Neural progenitor cell (in vitro differentiated cells): ENCODE measurements at regions not wholly inside any gene's neighbourhood (a gene's known extent, or its start where the extent isn't known, plus 50 kb on each side); places are given as distances from the start of the nearest gene placed in this dataset.
A peak's percentile ranks its signal among the peaks of the same experiment; 100 is the strongest.

Source experiments
- DNase-seq: peaks from one replicate; pipeline ENCODE4 v3.0.0-alpha.2; 2016; ENCODE audit warnings: low spot score
- H2AFZ ChIP-seq: fragments of 200-600 bp; sonication (generic); replicated peaks from 2 replicates; pipeline ENCODE4 v1.6.1; 2016; ENCODE audit warnings: antibody characterized with exemption
- H3F3A ChIP-seq: fragments of 200-600 bp; sonication (generic); 2 replicates; pipeline ENCODE4 v1.6.1; 2016; ENCODE audit warnings: antibody characterized with exemption, low read depth
- H3K27ac ChIP-seq: fragments of 200-600 bp; sonication (generic); 2 replicates; pipeline ENCODE4 v1.5.1; 2016; ENCODE audit warnings: mild to moderate bottlenecking
- H3K27me3 ChIP-seq: fragments of 200-600 bp; sonication (generic); 2 replicates; pipeline ENCODE4 v1.6.1; 2016; ENCODE audit warnings: mild to moderate bottlenecking, moderate library complexity
- H3K36me3 ChIP-seq: fragments of 200-600 bp; sonication (generic); 2 replicates; pipeline ENCODE4 v1.5.1; 2016
- H3K4me1 ChIP-seq: fragments of 200-600 bp; sonication (generic); 2 replicates; pipeline ENCODE4 v1.6.1; 2016; ENCODE audit warnings: mixed run types
- H3K4me2 ChIP-seq: fragments of 200-600 bp; sonication (generic); 2 replicates; pipeline ENCODE4 v1.6.1; 2016
- H3K4me3 ChIP-seq: fragments of 200-600 bp; sonication (generic); 2 replicates; pipeline ENCODE4 v1.5.1; 2016
- H3K79me2 ChIP-seq: fragments of 200-600 bp; sonication (generic); 2 replicates; pipeline ENCODE4 v1.6.1; 2016; ENCODE audit warnings: low read depth
- H3K9ac ChIP-seq: fragments of 200-600 bp; sonication (generic); 2 replicates; pipeline ENCODE4 v1.6.1; 2016
- H3K9me3 ChIP-seq: fragments of 200-600 bp; sonication (generic); 2 replicates; pipeline ENCODE4 v1.5.1; 2016; ENCODE audit warnings: low read depth
- H4K20me1 ChIP-seq: fragments of 200-600 bp; sonication (generic); 2 replicates; pipeline ENCODE4 v1.6.1; 2016; ENCODE audit warnings: low read depth
- H3K27ac Mint-ChIP-seq: 3 replicates; pipeline ENCODE4 v1.8.0; 2021; ENCODE audit warnings: mixed read lengths
- H3K27me3 Mint-ChIP-seq: 2 replicates; pipeline ENCODE4 v1.8.0; 2022; ENCODE audit warnings: low read depth, mild to moderate bottlenecking, inconsistent platforms, moderate library complexity, mixed read lengths; ENCODE audit not compliant: insufficient read depth
- H3K36me3 Mint-ChIP-seq: 3 replicates; pipeline ENCODE4 v1.8.0; 2021; ENCODE audit warnings: mixed read lengths
- H3K4me1 Mint-ChIP-seq: 3 replicates; pipeline ENCODE4 v1.8.0; 2021; ENCODE audit warnings: mixed read lengths
- H3K4me3 Mint-ChIP-seq: 3 replicates; pipeline ENCODE4 v1.8.0; 2021; ENCODE audit warnings: mild to moderate bottlenecking, moderate library complexity, mixed read lengths
- H3K9me3 Mint-ChIP-seq: 3 replicates; pipeline ENCODE4 v1.8.0; 2020; ENCODE audit warnings: mixed read lengths
- EZH2 ChIP-seq: fragments of 200-600 bp; sonication (generic); IDR thresholded peaks from 2 replicates; pipeline ENCODE4 v1.6.1; 2017; ENCODE audit warnings: antibody characterized with exemption, mild to moderate bottlenecking, moderate library complexity
- EZH2phosphoT487 ChIP-seq: fragments of 200-600 bp; sonication (generic); IDR thresholded peaks from 2 replicates; pipeline ENCODE4 v1.6.1; 2017; ENCODE audit warnings: antibody characterized with exemption
- TF ChIP-seq, protein P1 (sequence below): fragments of 200-600 bp; sonication (generic); IDR thresholded peaks from 2 replicates; pipeline ENCODE4 v1.5.1; 2017; ENCODE audit warnings: antibody characterized with exemption, mild to moderate bottlenecking

DNA sequence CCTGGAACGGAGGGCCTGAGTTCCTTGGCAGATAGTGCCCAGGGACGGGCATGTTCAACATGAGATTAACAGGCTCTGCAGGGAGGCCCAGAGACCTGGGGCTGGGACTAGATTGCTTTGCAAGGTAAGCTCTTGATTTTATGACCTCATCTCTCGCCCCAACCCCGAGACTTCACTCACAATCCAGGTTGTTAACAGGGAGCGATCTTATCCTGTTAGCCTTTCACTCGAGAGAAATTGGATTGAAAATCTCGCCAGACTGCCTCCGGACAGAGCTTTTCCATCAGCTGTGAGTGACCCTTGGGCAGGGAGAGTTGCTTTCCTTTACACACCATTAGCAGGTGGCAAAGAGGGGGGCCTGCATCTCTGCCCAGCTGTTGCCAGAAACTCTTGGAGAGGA, 521.7 kb upstream of the EEF2KMT start:
- H3K9me3 ChIP-seq: no peaks in the 10 kb centered on the region

GRCh38 chr16:5616841-5617240, 519.2 kb upstream of the EEF2KMT start:
- H3K4me2 ChIP-seq: no peak overlapping the region
- H2AFZ ChIP-seq: no peak overlapping the region
- no peak overlapping the region for H3K4me3 ChIP-seq
- no peaks in the 10 kb centered on the region for H3K4me1 ChIP-seq
- peak overlapping the region; percentile 49 for H3K4me3 Mint-ChIP-seq
- no peaks in the 10 kb centered on the region for H3K9me3 ChIP-seq
- TF ChIP-seq, protein P1, sequence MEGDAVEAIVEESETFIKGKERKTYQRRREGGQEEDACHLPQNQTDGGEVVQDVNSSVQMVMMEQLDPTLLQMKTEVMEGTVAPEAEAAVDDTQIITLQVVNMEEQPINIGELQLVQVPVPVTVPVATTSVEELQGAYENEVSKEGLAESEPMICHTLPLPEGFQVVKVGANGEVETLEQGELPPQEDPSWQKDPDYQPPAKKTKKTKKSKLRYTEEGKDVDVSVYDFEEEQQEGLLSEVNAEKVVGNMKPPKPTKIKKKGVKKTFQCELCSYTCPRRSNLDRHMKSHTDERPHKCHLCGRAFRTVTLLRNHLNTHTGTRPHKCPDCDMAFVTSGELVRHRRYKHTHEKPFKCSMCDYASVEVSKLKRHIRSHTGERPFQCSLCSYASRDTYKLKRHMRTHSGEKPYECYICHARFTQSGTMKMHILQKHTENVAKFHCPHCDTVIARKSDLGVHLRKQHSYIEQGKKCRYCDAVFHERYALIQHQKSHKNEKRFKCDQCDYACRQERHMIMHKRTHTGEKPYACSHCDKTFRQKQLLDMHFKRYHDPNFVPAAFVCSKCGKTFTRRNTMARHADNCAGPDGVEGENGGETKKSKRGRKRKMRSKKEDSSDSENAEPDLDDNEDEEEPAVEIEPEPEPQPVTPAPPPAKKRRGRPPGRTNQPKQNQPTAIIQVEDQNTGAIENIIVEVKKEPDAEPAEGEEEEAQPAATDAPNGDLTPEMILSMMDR: no peak
- TF ChIP-seq EZH2 (no peak), EZH2phosphoT487 (no peak)
- H3F3A ChIP-seq: no peaks in the 10 kb centered on the region
- no peaks in the 10 kb centered on the region for H3K9me3 Mint-ChIP-seq
- peaks cover 8% of the 10 kb centered on the region for H3K4me1 Mint-ChIP-seq
- H3K27ac ChIP-seq: no peak overlapping the region
- no peak for DNase-seq
- H3K9ac ChIP-seq: no peak overlapping the region
- H4K20me1 ChIP-seq: no peaks in the 10 kb centered on the region
- no peaks in the 10 kb centered on the region for H3K36me3 ChIP-seq
- peaks cover 5% of the 10 kb centered on the region for H3K27me3 ChIP-seq
- H3K27me3 Mint-ChIP-seq: peaks cover 17% of the 10 kb centered on the region
- H3K36me3 Mint-ChIP-seq: no peaks in the 10 kb centered on the region
- H3K79me2 ChIP-seq: no peaks in the 10 kb centered on the region
- no peak overlapping the region for H3K27ac Mint-ChIP-seq

More for the DNA sequence above, 521.7 kb upstream of the EEF2KMT start:
- H3K79me2 ChIP-seq: no peaks in the 10 kb centered on the region
- no peaks in the 10 kb centered on the region for H3K36me3 Mint-ChIP-seq
- H3K4me1 Mint-ChIP-seq: peaks cover 8% of the 10 kb centered on the region
- H3F3A ChIP-seq: no peaks in the 10 kb centered on the region
- H3K4me1 ChIP-seq: no peaks in the 10 kb centered on the region
- no peak overlapping the region for H3K27ac Mint-ChIP-seq
- H3K27me3 Mint-ChIP-seq: peaks cover 14% of the 10 kb centered on the region
- no peak overlapping the region for H2AFZ ChIP-seq
- TF ChIP-seq EZH2: no peak
- H3K27ac ChIP-seq: no peak overlapping the region
- H3K9ac ChIP-seq: no peak overlapping the region
- H3K9me3 Mint-ChIP-seq: no peaks in the 10 kb centered on the region
- DNase-seq: peak; percentile 15
- H3K4me3 ChIP-seq: no peak overlapping the region
- no peak overlapping the region for H3K4me2 ChIP-seq
- peaks cover 5% of the 10 kb centered on the region for H3K27me3 ChIP-seq
- no peaks in the 10 kb centered on the region for H4K20me1 ChIP-seq
- H3K4me3 Mint-ChIP-seq: no peak overlapping the region
- no peaks in the 10 kb centered on the region for H3K36me3 ChIP-seq

GRCh38 chr16:5615868-5616642, 518.5 kb upstream of the EEF2KMT start:
- H3K9ac ChIP-seq: no peak overlapping the region
- H3K27ac ChIP-seq: no peak overlapping the region
- H3K79me2 ChIP-seq: no peaks in the 10 kb centered on the region
- Mint-ChIP-seq H3K27me3 (peaks cover 17% of the 10 kb centered on the region), H3K9me3 (no peaks in the 10 kb centered on the region), H3K4me1 (peaks cover 8% of the 10 kb centered on the region), H3K4me3 (peak overlapping the region; percentile 59), H3K36me3 (no peaks in the 10 kb centered on the region), H3K27ac (no peak overlapping the region)
- H4K20me1 ChIP-seq: no peaks in the 10 kb centered on the region
- H3K4me2 ChIP-seq: peak overlapping the region; percentile 68
- peak overlapping the region; percentile 78 for H2AFZ ChIP-seq
- TF ChIP-seq EZH2: no peak
- TF ChIP-seq, protein P1: peak; percentile 90
- peaks cover 5% of the 10 kb centered on the region for H3K27me3 ChIP-seq
- no peaks in the 10 kb centered on the region for H3K4me1 ChIP-seq
- no peaks in the 10 kb centered on the region for H3F3A ChIP-seq
- H3K9me3 ChIP-seq: no peaks in the 10 kb centered on the region
- H3K36me3 ChIP-seq: no peaks in the 10 kb centered on the region
- DNase-seq: peak; percentile 92
- peak overlapping the region; percentile 31 for H3K4me3 ChIP-seq

DNA sequence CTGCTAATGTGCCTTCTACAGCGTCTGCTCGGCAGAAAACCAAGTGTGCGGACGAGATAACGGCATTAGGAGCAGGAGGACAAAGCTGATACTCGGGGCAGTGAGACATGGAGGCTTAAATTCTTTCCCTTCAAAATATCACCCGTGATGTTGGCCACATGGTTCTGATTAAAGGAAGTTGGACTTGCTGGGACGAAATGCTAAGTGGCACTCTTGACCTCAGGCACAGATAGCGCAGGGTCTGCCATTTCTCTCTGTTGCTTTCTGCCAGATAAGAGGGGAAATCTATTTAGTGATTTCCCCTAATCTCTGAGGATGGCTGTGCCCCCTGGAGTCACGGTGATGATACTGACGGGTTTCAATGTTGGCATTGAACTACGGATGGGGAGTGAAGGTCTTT, 509.6 kb upstream of the EEF2KMT start:
- no peaks in the 10 kb centered on the region for H3K27me3 ChIP-seq
- H2AFZ ChIP-seq: no peak overlapping the region
- no peaks in the 10 kb centered on the region for H3K9me3 ChIP-seq
- Mint-ChIP-seq H3K4me3 (no peak overlapping the region), H3K27ac (no peak overlapping the region), H3K9me3 (no peaks in the 10 kb centered on the region), H3K36me3 (no peaks in the 10 kb centered on the region), H3K4me1 (no peaks in the 10 kb centered on the region), H3K27me3 (peaks cover 2% of the 10 kb centered on the region)
- TF ChIP-seq EZH2 (no peak), EZH2phosphoT487 (no peak)
- TF ChIP-seq, protein P1: no peak
- no peak for DNase-seq
- no peak overlapping the region for H3K4me3 ChIP-seq
- no peaks in the 10 kb centered on the region for H3K36me3 ChIP-seq
- no peaks in the 10 kb centered on the region for H3K79me2 ChIP-seq
- H3F3A ChIP-seq: no peaks in the 10 kb centered on the region
- H3K27ac ChIP-seq: no peak overlapping the region
- no peak overlapping the region for H3K9ac ChIP-seq
- no peaks in the 10 kb centered on the region for H3K4me1 ChIP-seq
- no peaks in the 10 kb centered on the region for H4K20me1 ChIP-seq
- H3K4me2 ChIP-seq: no peak overlapping the region
